ENCODE measurements at regions not wholly inside any gene's neighbourhood (a gene's known extent, or its start where the extent isn't known, plus 50 kb on each side); places are given as distances from the start of the nearest gene placed in this dataset.
"Not testable (repeated sequence)": the region's sequence is repeated elsewhere in the genome, so short reads cannot be mapped to it uniquely, and the experiment has no call there.

DNA sequence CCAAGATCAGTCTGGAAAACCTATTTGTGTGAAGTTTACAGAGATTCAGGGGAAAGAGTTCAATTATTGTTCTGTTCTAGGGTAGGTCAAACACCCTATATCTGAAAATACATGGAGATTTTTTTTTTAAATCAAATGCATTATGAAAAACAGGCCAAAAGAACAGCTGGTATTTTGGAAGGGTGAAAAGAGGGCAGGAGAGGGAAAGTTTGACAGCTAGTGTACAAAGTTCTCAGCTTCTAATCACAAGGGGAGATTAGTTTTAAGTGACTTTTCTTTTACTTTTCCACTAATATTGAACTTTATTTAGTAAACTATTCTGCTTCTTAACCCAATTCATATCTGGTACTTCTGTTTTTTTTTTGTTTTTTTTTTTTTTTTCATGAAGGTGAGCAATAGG, 66.2 kb upstream of the GRID2 start:
- TF ChIP-seq, protein P1, sequence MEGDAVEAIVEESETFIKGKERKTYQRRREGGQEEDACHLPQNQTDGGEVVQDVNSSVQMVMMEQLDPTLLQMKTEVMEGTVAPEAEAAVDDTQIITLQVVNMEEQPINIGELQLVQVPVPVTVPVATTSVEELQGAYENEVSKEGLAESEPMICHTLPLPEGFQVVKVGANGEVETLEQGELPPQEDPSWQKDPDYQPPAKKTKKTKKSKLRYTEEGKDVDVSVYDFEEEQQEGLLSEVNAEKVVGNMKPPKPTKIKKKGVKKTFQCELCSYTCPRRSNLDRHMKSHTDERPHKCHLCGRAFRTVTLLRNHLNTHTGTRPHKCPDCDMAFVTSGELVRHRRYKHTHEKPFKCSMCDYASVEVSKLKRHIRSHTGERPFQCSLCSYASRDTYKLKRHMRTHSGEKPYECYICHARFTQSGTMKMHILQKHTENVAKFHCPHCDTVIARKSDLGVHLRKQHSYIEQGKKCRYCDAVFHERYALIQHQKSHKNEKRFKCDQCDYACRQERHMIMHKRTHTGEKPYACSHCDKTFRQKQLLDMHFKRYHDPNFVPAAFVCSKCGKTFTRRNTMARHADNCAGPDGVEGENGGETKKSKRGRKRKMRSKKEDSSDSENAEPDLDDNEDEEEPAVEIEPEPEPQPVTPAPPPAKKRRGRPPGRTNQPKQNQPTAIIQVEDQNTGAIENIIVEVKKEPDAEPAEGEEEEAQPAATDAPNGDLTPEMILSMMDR (IDR thresholded peaks at IDR 0.05): no peak
- no peak for TF ChIP-seq ZFX (IDR thresholded peaks at IDR 0.05; ENCODE audit: borderline replicate concordance)
- no peak overlapping the region for H3K27ac ChIP-seq

DNA sequence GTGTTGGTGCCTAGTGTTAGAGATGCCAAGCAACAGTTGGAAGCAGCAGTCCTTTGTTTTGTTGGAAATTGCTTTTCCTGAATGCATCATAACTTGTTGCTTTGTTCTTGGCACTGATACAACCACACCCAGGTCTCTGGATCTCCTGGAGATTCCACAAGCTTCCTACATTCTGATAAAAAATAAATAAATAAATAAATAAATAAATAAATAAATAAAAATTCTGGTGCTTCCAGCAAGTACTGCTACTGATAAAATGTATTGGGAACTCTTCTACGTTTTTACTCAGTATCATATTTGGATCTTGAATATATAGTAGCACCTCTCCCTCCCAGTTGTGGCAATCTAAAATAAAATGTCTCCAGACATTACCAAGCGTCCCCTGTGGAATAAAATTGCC, 62.7 kb upstream of the GRID2 start:
- no peak overlapping the region for H3K27ac ChIP-seq
- TF ChIP-seq, protein P1 (IDR thresholded peaks at IDR 0.05): no peak
- no peak for TF ChIP-seq ZFX (IDR thresholded peaks at IDR 0.05; ENCODE audit: borderline replicate concordance)

DNA sequence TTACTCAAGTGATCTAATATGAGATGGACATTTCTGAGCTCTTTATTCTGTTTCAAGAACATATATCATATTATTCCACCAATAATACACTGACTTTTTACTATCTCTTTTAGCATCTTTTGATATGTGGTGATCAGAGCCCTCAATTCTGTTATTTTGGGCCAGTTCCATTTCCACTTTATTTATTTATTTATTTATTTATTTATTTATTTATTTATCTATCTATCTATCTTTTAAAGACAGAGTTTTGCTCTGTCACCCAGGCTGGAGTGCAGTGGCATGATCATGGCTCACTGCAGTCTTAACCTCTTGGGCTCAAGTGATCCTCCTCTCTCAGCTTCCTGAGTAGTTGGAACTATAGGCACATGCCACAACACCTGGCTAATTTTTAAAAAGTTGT, 57.4 kb upstream of the GRID2 start:
- no peak overlapping the region for H3K27ac ChIP-seq
- TF ChIP-seq, protein P1 (IDR thresholded peaks at IDR 0.05): no peak
- TF ChIP-seq ZFX (IDR thresholded peaks at IDR 0.05; ENCODE audit: borderline replicate concordance): no peak

DNA sequence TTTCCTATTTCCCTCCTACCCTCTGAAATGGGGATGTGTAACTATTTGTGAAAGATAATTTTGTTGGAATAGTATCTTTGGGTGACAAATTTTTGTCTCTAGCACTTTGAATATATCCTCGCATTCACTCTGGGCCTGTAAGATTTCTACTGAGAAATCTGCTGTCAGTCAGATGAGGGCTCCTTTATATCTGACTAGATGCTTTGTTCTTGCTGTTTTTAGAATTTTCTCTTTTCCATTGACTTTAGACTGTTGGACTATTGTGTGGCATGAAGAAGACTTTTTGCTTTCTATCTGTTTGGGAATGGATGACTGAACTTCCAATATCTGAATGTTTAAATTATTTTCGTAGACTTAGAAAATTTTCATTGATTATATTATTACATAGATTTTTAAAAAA, 54.2 kb upstream of the GRID2 start:
- TF ChIP-seq, protein P1 (IDR thresholded peaks at IDR 0.05): no peak
- TF ChIP-seq ZFX (IDR thresholded peaks at IDR 0.05; ENCODE audit: borderline replicate concordance): no peak
- H3K27ac ChIP-seq: no peak overlapping the region

DNA sequence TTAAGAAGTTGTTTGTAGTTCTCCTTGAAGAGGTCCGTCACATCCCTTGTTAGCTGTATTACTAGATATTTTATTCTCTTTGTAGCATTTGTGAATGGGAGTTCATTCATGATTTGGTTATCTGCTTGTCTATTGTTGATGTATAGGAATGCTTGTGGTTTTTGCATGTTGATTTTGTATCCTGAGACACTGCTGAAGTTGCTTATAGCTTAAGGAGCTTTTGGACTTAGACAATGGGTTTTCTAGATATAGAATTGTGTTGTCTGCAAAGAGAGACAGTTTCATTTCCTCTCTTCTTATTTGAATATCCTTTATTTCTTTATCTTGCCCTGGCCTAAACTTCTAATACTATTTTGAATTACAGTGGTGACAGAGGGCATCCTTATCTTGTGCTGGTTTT, 52.1 kb upstream of the GRID2 start:
- H3K27ac ChIP-seq: no peak overlapping the region
- TF ChIP-seq, protein P1 (IDR thresholded peaks at IDR 0.05): no peak
- TF ChIP-seq ZFX (IDR thresholded peaks at IDR 0.05; ENCODE audit: borderline replicate concordance): no peak

DNA sequence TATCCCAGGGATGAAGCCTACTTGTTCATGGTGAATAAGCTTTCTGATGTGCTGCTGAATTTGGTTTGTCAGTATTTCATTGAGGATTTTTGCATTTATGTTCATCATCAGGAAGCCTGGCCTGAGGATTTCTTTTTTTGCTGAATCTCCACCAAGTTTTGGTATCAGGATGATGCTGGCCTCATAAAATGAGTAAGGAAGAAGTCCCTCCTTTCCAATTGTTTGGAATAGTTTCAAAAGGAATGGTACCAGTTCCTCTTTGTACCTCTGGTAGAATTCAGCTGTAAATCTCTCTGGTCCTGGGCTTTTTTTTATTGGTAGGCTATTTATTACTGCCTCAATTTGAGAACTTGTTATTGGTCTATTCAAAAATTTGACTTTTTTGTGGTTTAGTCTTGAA, 51.4 kb upstream of the GRID2 start:
- H3K27ac ChIP-seq: not testable (repeated sequence)

DNA sequence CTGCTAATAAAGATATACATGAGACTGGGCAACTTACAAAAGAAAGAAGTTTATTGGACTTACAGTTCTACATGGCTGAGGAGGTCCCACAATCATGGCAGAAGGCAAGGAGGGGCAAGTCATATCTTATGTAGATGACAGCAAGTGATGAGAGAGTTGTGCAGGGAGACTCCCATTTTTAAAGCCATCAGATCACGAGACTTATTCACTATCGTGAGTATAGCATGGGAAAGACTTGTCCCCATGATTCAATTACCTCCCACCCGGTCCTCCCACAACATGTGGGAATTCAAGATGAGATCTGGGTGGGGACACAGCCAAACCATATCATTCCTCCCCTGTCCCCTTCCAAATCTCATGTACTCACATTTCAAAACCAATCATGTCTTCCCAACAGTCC, 50.9 kb upstream of the GRID2 start:
- TF ChIP-seq, protein P1 (IDR thresholded peaks at IDR 0.05): no peak
- TF ChIP-seq ZFX (IDR thresholded peaks at IDR 0.05; ENCODE audit: borderline replicate concordance): no peak

DNA sequence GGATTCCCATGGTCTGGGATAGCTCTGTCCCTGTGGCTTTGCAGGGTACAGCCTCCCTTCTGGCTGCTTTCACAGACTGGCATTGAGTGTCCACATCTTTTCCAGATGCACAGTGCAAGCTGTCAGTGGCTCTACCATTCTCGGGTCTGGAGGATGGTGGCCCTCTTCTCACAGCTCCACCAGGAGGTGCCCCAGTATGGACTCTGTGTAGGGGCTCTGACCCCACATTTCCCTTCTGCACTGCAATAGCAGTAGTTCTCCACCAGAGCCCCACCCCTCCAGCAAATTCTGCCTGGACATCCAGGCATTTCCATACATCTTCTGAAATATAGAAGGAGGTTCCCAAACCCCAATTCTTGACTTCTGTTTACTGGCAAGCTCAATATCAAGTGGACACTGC, 50.2 kb upstream of the GRID2 start:
- H3K27ac ChIP-seq: no peak overlapping the region
- TF ChIP-seq, protein P1 (IDR thresholded peaks at IDR 0.05): no peak
- no peak for TF ChIP-seq ZFX (IDR thresholded peaks at IDR 0.05; ENCODE audit: borderline replicate concordance)

More for the DNA sequence above, 50.9 kb upstream of the GRID2 start:
- no peak overlapping the region for H3K27ac ChIP-seq

Measured in 22Rv1 (cell line).